ENCODE measurements at regions not wholly inside any gene's neighbourhood (a gene's known extent, or its start where the extent isn't known, plus 50 kb on each side); places are given as distances from the start of the nearest gene placed in this dataset.

GRCh38 chr4:131098976-131099375, 2003.0 kb downstream of the C4orf33 start:
- DNase-seq (ENCODE audit: low spot score) (no peak), ATAC-seq (ENCODE audit: insufficient number of reproducible peaks, low FRiP score, low read depth) (no peak)
- no peaks in the 10 kb centered on the region for H3K27me3 ChIP-seq (replicated peaks; ENCODE audit: insufficient read depth)
- no peak overlapping the region for H3K4me3 ChIP-seq
- H3K4me1 ChIP-seq (ENCODE audit: control insufficient read depth in 1 of 2, low read depth in 2 of 2) = no peaks in the 10 kb centered on the region
- TF ChIP-seq CTCF (IDR thresholded peaks at IDR 0.05) = no peak
- no peak overlapping the region for H3K27ac ChIP-seq
- no peaks in the 10 kb centered on the region for H3K9me3 ChIP-seq
- no peaks in the 10 kb centered on the region for H3K36me3 ChIP-seq

GRCh38 chr4:131113273-131113672, 2017.3 kb downstream of the C4orf33 start:
- ATAC-seq (ENCODE audit: insufficient number of reproducible peaks, low FRiP score, low read depth) = no peak
- no peaks in the 10 kb centered on the region for H3K4me1 ChIP-seq (ENCODE audit: control insufficient read depth in 1 of 2, low read depth in 2 of 2)
- TF ChIP-seq CTCF (IDR thresholded peaks at IDR 0.05) = no peak

GRCh38 chr4:131113704-131114103, 2017.8 kb downstream of the C4orf33 start:
- H3K27me3 ChIP-seq (replicated peaks; ENCODE audit: insufficient read depth) = no peaks in the 10 kb centered on the region
- no peaks in the 10 kb centered on the region for H3K36me3 ChIP-seq
- no peak overlapping the region for H3K4me3 ChIP-seq
- H3K4me1 ChIP-seq (ENCODE audit: control insufficient read depth in 1 of 2, low read depth in 2 of 2) = no peaks in the 10 kb centered on the region
- no peaks in the 10 kb centered on the region for H3K9me3 ChIP-seq
- H3K27ac ChIP-seq = no peak overlapping the region
- DNase-seq (ENCODE audit: low spot score) (no peak), ATAC-seq (ENCODE audit: insufficient number of reproducible peaks, low FRiP score, low read depth) (no peak)
- no peak for TF ChIP-seq CTCF (IDR thresholded peaks at IDR 0.05)

More at GRCh38 chr4:131113273-131113672, 2017.3 kb downstream of the C4orf33 start:
- no peaks in the 10 kb centered on the region for H3K9me3 ChIP-seq
- H3K27ac ChIP-seq = no peak overlapping the region
- no peaks in the 10 kb centered on the region for H3K27me3 ChIP-seq (replicated peaks; ENCODE audit: insufficient read depth)
- DNase-seq (ENCODE audit: low spot score) = no peak
- H3K4me3 ChIP-seq = no peak overlapping the region
- no peaks in the 10 kb centered on the region for H3K36me3 ChIP-seq

GRCh38 chr4:131119661-131120060, 2023.7 kb downstream of the C4orf33 start:
- no peaks in the 10 kb centered on the region for H3K36me3 ChIP-seq
- ATAC-seq (ENCODE audit: insufficient number of reproducible peaks, low FRiP score, low read depth) (no peak), DNase-seq (ENCODE audit: low spot score) (no peak)
- no peaks in the 10 kb centered on the region for H3K9me3 ChIP-seq
- H3K27me3 ChIP-seq (replicated peaks; ENCODE audit: insufficient read depth) = no peaks in the 10 kb centered on the region
- no peak for TF ChIP-seq CTCF (IDR thresholded peaks at IDR 0.05)
- H3K4me1 ChIP-seq (ENCODE audit: control insufficient read depth in 1 of 2, low read depth in 2 of 2) = no peaks in the 10 kb centered on the region
- no peak overlapping the region for H3K27ac ChIP-seq
- no peak overlapping the region for H3K4me3 ChIP-seq

- TF ChIP-seq CTCF (IDR thresholded peaks at IDR 0.05) = no peak
- no peak for ATAC-seq (ENCODE audit: insufficient number of reproducible peaks, low FRiP score, low read depth)
- H3K27ac ChIP-seq = no peak overlapping the region
- no peaks in the 10 kb centered on the region for H3K36me3 ChIP-seq
- no peaks in the 10 kb centered on the region for H3K4me1 ChIP-seq (ENCODE audit: control insufficient read depth in 1 of 2, low read depth in 2 of 2)
- no peak overlapping the region for H3K4me3 ChIP-seq
- no peaks in the 10 kb centered on the region for H3K9me3 ChIP-seq
- H3K27me3 ChIP-seq (replicated peaks; ENCODE audit: insufficient read depth) = no peaks in the 10 kb centered on the region
- no peak for DNase-seq (ENCODE audit: low spot score)
Measured at GRCh38 chr4:131137196-131137595, 2011.9 kb upstream of the PCDH10 start.

Measured in thoracic aorta (tissue), 2 donors.